Tibial nerve (tissue), 4 donors: ENCODE measurements at regions not wholly inside any gene's neighbourhood (a gene's known extent, or its start where the extent isn't known, plus 50 kb on each side); places are given as distances from the start of the nearest gene placed in this dataset.

Source experiments
- DNase-seq, 2 donors: peaks; one replicate each; pipeline ENCODE4 v3.0.0-alpha.2; 2019; ENCODE audit warnings: low spot score in 2 of 2
- H3K27ac ChIP-seq, 4 donors: fragments of 200-600 bp; sonication (generic) in 3 of 4; one replicate each; pipeline ENCODE4 v1.5.1; 2017 to 2019; ENCODE audit warnings: mild to moderate bottlenecking in 1 of 4
- H3K27me3 ChIP-seq, 2 donors: fragments of 200-600 bp; sonication (generic) in 1 of 2; one replicate each; pipeline versions ENCODE4 v1.5.1 to v1.6.0; 2017 to 2019
- H3K36me3 ChIP-seq, 3 donors: fragments of 200-600 bp; sonication (generic); one replicate each; pipeline ENCODE4 v1.5.1; 2018 to 2019
- H3K4me1 ChIP-seq, 4 donors: fragments of 200-600 bp; sonication (generic) in 3 of 4; one replicate each; pipeline ENCODE4 v1.5.1; 2017 to 2019
- H3K4me3 ChIP-seq, 4 donors: fragments of 200-600 bp; sonication (generic) in 3 of 4; one replicate each; pipeline ENCODE4 v1.5.1; 2017 to 2019; ENCODE audit warnings: mild to moderate bottlenecking in 1 of 4, moderate library complexity in 1 of 4
- H3K9me3 ChIP-seq, 4 donors: fragments of 200-600 bp; sonication (generic) in 3 of 4; one replicate each; pipeline ENCODE4 v1.5.1; 2017 to 2019
- EP300 ChIP-seq, 2 donors: sonication (generic); formaldehyde crosslinking; IDR thresholded peaks; one replicate each; pipeline ENCODE4 v1.6.1; 2017; ENCODE audit warnings: antibody characterized with exemption in 2 of 2, mild to moderate bottlenecking in 1 of 2
- POLR2A ChIP-seq, 2 donors: fragments of 450-650 bp; IDR thresholded peaks; one replicate each; pipeline ENCODE4 v1.6.1; 2017; ENCODE audit warnings: antibody characterized with exemption in 2 of 2, mild to moderate bottlenecking in 2 of 2, moderate library complexity in 2 of 2
- WGBS, 2 donors: methylation state at CpG; one replicate each; pipeline ENCODE4 v1.1.5; 2018; 5-methylcytosine and 5-hydroxymethylcytosine counted together
- TF ChIP-seq, protein P1 (sequence below), 5 experiments: fragments of 200-600 bp in 3 of 5; fragments of 450-650 bp in 2 of 5; sonication (generic) in 3 of 5; IDR thresholded peaks; one replicate each; pipeline ENCODE4 v1.5.1; 2016 to 2019; ENCODE audit warnings: antibody characterized with exemption in 5 of 5, mild to moderate bottlenecking in 3 of 5, moderate library complexity in 2 of 5

DNA sequence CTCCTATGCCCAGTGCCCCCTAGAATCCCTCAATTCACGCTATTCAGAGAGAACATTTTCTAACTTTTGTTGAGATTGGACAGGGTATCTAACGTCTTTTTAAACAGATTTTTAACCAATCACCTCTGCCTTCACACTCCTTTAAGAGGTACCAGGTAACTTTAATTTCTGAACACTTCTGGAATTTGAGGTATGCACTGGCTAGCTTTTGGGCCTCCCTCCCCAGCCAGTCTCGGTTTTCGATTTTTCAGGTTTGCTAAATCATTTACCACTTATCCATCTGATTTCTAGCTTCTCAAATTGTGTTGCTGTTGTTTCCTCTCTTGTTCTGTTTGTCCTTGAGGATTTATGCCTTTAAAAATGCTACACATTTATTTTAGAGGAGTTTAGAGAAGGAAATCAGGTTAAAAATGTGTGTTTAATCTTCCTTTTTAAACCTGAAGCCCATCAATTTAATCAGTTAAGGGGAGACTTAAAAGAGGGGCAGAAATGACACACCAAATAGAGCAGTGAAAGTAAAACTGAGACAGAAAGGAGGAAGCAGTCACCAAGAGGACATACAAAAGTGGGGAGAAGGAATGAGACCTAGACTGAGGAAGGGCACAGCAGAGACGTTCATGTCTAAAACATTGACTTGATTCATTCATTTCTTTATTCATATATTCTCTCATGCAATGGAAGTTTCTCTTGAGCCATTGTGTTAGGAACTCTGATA is 139.6 kb upstream of the HTR2A start:
- Histone ChIP-seq H3K9me3 (no peaks in the 10 kb centered on the region), H3K4me3 (no peak overlapping the region), H3K36me3 (no peaks in the 10 kb centered on the region), H3K4me1 (no peaks in the 10 kb centered on the region), H3K27me3 (no peaks in the 10 kb centered on the region), H3K27ac (no peak overlapping the region)
- DNase-seq = no peak
- TF ChIP-seq, protein P1, sequence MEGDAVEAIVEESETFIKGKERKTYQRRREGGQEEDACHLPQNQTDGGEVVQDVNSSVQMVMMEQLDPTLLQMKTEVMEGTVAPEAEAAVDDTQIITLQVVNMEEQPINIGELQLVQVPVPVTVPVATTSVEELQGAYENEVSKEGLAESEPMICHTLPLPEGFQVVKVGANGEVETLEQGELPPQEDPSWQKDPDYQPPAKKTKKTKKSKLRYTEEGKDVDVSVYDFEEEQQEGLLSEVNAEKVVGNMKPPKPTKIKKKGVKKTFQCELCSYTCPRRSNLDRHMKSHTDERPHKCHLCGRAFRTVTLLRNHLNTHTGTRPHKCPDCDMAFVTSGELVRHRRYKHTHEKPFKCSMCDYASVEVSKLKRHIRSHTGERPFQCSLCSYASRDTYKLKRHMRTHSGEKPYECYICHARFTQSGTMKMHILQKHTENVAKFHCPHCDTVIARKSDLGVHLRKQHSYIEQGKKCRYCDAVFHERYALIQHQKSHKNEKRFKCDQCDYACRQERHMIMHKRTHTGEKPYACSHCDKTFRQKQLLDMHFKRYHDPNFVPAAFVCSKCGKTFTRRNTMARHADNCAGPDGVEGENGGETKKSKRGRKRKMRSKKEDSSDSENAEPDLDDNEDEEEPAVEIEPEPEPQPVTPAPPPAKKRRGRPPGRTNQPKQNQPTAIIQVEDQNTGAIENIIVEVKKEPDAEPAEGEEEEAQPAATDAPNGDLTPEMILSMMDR (IDR thresholded peaks at IDR 0.05) = no peak
- TF ChIP-seq POLR2A (IDR thresholded peaks at IDR 0.05) (no peak), EP300 (IDR thresholded peaks at IDR 0.05) (no peak)
- 62 to 75% methylated on average over 5 of the region's 5 CpGs for WGBS, 2 donors

DNA sequence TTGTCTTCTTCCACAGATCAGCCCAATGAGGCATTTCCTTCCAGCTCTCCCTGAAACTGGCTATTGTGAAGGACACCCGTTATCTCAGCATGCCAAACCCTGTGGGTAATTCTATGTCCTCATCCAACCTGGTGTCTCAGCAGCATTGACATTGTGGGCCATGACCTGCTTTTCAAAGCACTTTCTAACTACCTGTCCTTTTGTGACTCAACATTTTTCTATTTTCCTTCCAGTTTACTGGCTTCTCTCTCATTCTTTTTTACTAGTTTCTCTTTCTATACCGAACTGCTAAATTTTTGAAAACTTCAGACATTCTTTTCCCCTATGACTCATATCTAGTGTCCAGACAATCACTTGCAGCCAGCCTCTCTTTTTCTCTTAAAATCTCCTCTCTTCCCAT is 136.4 kb upstream of the HTR2A start:
- Histone ChIP-seq H3K4me3 (no peak overlapping the region), H3K27me3 (no peaks in the 10 kb centered on the region), H3K9me3 (no peaks in the 10 kb centered on the region), H3K36me3 (no peaks in the 10 kb centered on the region), H3K4me1 (no peaks in the 10 kb centered on the region), H3K27ac (no peak overlapping the region)
- DNase-seq = no peak
- no peak for TF ChIP-seq EP300 (IDR thresholded peaks at IDR 0.05)
- no peak for TF ChIP-seq POLR2A (IDR thresholded peaks at IDR 0.05)
- TF ChIP-seq, protein P1 (IDR thresholded peaks at IDR 0.05) = no peak
- WGBS, 2 donors = 40 to 41% methylated on average over 2 of the region's 2 CpGs

DNA sequence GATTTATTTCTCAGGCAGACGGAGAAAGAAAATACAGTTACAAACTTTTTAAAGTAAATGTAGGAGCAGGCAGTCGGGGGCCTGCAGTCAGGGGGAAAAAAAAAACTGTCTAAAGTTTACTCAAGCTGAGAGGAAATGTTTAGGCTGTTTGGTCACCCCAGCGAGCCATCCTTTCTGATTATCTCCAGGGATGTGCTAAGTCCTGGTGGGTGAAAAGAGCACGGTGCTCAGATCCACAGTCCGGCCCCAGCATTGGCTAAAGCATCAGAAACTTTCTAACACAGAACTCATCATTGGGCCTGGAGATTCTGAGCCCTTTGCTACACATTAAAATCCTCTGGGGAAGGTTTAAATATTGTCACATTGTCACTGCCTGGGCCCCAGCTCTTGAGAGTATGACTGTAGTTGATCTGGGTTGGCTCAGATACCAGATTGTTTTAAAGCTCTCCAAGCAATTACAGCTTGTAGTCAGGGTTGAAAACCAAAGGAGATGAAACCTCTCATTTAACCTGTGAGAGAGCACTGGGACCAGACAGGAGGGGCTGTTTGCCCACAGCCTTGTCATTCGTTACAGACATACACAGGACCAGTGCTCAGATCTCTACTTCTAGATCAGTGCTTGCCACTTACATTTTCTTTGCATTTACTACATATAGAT is 131.1 kb upstream of the HTR2A start:
- Histone ChIP-seq H3K4me3 (no peak overlapping the region), H3K36me3 (no peaks in the 10 kb centered on the region), H3K27ac (no peak overlapping the region), H3K4me1 (no peaks in the 10 kb centered on the region), H3K9me3 (no peaks in the 10 kb centered on the region), H3K27me3 (no peaks in the 10 kb centered on the region)
- TF ChIP-seq EP300 (IDR thresholded peaks at IDR 0.05) (no peak), POLR2A (IDR thresholded peaks at IDR 0.05) (no peak)
- TF ChIP-seq, protein P1 (IDR thresholded peaks at IDR 0.05) = no peak
- no peak for DNase-seq
- 54 to 62% methylated on average over 6 of the region's 6 CpGs for WGBS, 2 donors

DNA sequence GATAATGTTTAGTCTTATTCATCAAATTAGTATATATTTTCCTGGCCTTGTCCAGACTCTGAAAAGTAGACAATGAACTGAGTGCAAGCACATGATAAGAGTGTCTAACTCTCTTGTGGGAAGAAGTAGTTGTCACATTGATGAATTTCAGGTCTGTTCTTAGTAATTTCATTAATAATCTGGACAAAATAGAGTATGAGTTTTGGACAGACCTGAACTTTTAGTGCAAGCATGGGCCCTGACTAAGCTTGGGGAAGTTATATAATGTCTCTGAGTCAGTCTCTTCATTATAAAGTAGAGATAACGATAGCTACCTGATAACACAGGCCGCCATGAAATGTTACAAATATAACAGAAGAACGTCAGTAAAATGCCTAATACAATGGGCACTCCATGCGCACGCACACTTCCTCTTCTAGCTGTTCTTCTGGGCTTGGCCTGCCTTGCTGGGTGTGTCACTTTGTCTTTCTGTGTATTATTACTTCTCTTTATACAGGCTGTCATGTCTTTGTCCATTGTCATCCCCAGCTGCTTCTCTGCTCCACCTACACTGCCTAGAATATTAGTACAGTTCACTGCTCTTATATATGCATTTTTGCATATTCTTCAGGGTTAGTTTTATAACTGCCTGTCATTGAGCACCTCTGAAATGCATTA is 129.1 kb upstream of the HTR2A start:
- DNase-seq = no peak
- Histone ChIP-seq H3K9me3 (no peaks in the 10 kb centered on the region), H3K36me3 (no peaks in the 10 kb centered on the region), H3K27me3 (no peaks in the 10 kb centered on the region), H3K4me3 (no peak overlapping the region), H3K4me1 (no peaks in the 10 kb centered on the region), H3K27ac (no peak overlapping the region)
- 64 to 72% methylated on average over 5 of the region's 5 CpGs for WGBS, 2 donors
- TF ChIP-seq POLR2A (IDR thresholded peaks at IDR 0.05) = no peak
- no peak for TF ChIP-seq EP300 (IDR thresholded peaks at IDR 0.05)
- TF ChIP-seq, protein P1 (IDR thresholded peaks at IDR 0.05) = no peak

DNA sequence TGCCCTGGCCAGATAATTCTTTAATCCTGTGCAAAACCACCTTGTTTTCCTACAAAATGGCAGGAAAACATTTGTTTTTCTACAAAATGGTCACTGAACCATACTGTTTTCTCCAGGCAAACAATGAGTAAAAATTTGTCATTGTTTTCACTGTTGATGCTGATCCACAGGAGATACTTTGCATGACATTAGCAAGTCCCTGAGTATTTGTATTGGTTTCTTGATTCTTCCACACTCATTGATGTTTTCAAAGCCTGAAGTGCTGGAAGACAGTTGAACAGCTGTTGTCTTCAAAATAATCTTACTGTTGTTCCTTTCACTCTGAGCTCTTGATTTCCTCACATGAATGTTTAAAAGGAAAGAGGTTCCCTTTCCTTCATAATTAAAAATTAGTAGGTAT is 123.1 kb upstream of the HTR2A start:
- Histone ChIP-seq H3K4me1 (no peaks in the 10 kb centered on the region), H3K4me3 (no peak overlapping the region), H3K27ac (no peak overlapping the region), H3K9me3 (no peaks in the 10 kb centered on the region), H3K36me3 (no peaks in the 10 kb centered on the region), H3K27me3 (no peaks in the 10 kb centered on the region)
- TF ChIP-seq, protein P1 (IDR thresholded peaks at IDR 0.05) = no peak
- TF ChIP-seq EP300 (IDR thresholded peaks at IDR 0.05) = no peak
- TF ChIP-seq POLR2A (IDR thresholded peaks at IDR 0.05) = no peak
- DNase-seq = no peak
